Astrocyte of the spinal cord (primary cell): ENCODE measurements at regions not wholly inside any gene's neighbourhood (a gene's known extent, or its start where the extent isn't known, plus 50 kb on each side); places are given as distances from the start of the nearest gene placed in this dataset.
"Not testable (repeated sequence)": the region's sequence is repeated elsewhere in the genome, so short reads cannot be mapped to it uniquely, and the experiment has no call there.

Experiments
- DNase-seq: peaks from one replicate; pipeline ENCODE4 v3.0.0; 2011; ENCODE audit warnings: low read depth, low spot score
- H3K4me3 ChIP-seq: 2 replicates; pipeline ENCODE4 v1.5.1; 2011; ENCODE audit warnings: low read depth, mild to moderate bottlenecking, low read length, moderate library complexity
- in situ Hi-C: cut with HindIII; loops from 2 replicates; pipeline ENCODE4 v1.10.0; 2017; ENCODE audit warnings: low sequenced_read_pairs
- TF ChIP-seq, protein P1 (sequence below): IDR thresholded peaks from 2 replicates; pipeline ENCODE4 v1.5.1; 2012; ENCODE audit warnings: low read depth, mild to moderate bottlenecking, low read length, inconsistent platforms

DNA sequence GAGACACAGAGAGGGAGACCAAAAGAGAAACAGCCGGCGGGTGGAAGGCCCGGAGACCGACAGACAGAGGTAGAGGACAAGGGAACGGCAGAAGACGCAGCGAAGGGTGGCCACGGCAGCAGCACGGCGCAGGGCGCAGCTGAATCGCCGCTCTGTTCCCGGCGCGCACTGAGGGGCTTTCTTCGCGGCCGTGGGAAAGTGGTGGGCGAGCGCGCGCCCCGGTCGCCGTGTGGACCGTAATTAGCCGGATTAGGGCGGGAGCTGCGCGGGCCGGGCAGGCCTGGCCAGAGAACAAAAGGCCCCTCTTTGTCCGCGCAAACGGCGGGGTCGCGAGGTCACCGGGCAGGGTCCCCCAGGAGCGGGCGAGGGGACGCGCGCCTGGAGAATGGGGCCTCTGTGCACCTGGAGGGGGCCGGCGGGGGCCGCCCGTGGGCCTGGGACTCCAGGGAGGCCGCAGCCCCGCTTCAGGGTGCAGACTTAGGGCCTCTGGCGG lies 158.3 kb downstream of the ZFP36L2 start:
- no peak overlapping the region for H3K4me3 ChIP-seq
- TF ChIP-seq, protein P1, sequence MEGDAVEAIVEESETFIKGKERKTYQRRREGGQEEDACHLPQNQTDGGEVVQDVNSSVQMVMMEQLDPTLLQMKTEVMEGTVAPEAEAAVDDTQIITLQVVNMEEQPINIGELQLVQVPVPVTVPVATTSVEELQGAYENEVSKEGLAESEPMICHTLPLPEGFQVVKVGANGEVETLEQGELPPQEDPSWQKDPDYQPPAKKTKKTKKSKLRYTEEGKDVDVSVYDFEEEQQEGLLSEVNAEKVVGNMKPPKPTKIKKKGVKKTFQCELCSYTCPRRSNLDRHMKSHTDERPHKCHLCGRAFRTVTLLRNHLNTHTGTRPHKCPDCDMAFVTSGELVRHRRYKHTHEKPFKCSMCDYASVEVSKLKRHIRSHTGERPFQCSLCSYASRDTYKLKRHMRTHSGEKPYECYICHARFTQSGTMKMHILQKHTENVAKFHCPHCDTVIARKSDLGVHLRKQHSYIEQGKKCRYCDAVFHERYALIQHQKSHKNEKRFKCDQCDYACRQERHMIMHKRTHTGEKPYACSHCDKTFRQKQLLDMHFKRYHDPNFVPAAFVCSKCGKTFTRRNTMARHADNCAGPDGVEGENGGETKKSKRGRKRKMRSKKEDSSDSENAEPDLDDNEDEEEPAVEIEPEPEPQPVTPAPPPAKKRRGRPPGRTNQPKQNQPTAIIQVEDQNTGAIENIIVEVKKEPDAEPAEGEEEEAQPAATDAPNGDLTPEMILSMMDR = no peak
- in situ Hi-C loops = no loop called here
- no peak for DNase-seq

DNA sequence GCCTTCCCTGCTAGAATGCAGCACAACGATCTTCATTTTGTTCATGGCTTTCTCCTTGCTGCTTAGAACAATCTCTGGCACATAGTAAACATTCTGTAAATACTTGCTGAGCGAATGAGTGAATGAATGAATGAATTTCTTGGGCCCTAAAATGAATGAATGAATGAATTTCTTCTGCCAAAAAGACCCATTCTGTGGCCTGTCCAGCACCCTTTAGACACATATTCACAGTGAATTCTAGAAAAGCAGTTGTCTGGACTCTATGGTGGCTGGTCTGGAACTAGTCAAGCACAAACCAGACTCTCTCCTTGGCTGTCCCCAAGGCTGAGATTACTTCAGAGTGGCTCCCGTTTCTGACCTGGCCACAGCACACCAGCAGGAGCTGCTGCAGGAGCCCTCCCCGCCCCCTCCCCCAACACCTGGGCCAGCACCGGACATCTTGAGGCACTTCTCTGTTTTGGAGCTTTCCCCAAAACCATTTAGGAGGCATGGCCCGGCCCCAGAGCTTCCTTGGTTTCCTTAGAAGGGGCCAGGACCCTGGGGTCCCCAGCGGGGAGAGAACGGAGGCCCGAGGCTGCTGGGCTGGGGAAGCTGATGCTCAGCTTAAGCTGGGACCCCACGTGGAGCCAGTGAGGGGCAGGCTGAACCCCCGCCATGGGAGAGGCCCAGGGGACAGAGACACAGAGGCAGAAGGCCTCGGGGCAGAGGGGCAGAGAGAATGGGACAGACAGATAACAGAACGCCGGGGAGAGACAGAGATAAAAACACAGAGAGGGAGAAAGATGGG lies 159.0 kb downstream of the ZFP36L2 start:
- no peak for DNase-seq
- no peak overlapping the region for H3K4me3 ChIP-seq
- TF ChIP-seq, protein P1 = no peak
- in situ Hi-C loops = no loop called here

DNA sequence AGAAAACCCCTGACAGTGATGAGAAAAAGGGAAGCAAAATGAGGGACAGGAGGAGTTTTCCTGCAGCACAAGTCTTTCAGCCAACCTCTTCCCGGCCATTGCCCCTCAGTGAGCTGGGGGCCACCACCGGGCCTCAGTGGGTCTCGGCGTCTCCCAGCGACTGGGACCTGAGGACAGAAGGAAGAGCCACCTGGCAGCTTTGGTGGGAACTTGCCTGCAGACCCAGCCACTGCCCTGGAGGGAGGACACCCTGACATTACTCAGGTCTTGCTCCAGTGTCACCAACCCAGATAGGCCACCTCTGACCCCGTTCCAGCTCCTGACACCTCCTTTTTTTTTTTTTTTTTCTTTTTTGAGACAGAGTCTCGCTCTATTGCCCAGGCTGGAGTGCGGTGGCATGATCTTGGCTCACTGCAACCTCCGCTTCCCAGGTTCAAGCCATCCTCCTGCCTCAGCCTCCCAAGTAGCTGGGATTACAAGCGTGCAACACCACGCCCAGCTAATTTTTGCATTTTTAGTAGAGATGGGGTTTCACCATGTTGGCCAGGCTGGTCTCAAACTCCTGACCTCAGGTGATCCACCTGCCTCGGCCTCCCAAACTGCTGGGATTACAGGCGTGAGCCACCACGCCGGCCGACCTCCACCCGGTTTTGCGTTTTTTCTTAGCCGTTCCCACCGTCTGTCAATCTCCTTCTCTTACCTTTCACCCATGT lies 159.7 kb downstream of the ZFP36L2 start:
- H3K4me3 ChIP-seq, in situ Hi-C loops, DNase-seq: not testable (repeated sequence)

DNA sequence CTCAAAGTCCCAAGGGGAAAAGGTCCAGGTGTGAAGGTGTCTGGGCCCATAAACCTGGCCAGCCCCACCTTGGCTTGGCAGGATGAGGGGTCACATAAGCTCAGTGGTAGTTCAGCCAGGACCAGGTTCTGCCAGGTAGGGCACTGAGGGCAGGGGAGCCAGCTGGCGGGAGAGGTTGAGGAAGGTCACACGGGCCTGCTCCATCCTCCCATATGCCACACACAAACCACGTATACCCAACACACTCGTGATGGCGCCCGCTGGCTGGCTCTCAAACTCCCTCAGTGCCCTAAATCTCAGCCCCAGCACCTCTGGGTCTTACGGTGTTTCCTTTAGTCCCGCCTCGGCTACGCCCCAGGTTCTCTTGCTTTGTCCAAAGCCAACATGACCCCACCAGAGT lies 160.5 kb downstream of the ZFP36L2 start:
- TF ChIP-seq, protein P1 = no peak
- in situ Hi-C loops = no loop called here
- no peak for DNase-seq
- H3K4me3 ChIP-seq = no peak overlapping the region

GRCh38 chr2:43065036-43065435 lies 161.4 kb downstream of the ZFP36L2 start:
- no peak for DNase-seq
- no peak overlapping the region for H3K4me3 ChIP-seq
- TF ChIP-seq, protein P1 = no peak
- in situ Hi-C loops = no loop called here

GRCh38 chr2:43063096-43063495 lies 163.3 kb downstream of the ZFP36L2 start:
- DNase-seq, H3K4me3 ChIP-seq, in situ Hi-C loops: not testable (repeated sequence)

DNA sequence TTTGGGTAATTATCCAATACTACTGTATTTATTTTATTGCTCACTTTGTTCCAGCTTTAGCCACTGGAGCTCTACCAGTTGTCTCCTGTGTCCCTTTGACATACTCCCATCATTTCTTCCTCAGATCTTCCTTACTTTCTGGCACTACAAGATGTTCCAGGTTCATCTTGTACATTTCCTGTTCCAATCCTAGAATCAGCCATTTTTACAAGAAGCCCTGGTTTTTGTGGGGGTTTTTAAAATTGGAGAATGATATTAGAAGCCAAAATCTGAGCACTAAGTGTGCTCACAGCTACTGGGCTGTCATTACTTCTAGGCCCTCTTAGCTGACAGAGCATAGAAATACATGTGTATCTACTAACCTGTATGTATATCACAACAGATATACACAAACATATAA lies 164.3 kb downstream of the ZFP36L2 start:
- no peak for DNase-seq
- TF ChIP-seq, protein P1 = no peak
- in situ Hi-C loops = no loop called here
- no peak overlapping the region for H3K4me3 ChIP-seq
